ENCODE measurements at regions not wholly inside any gene's neighbourhood (a gene's known extent, or its start where the extent isn't known, plus 50 kb on each side); places are given as distances from the start of the nearest gene placed in this dataset.

DNA sequence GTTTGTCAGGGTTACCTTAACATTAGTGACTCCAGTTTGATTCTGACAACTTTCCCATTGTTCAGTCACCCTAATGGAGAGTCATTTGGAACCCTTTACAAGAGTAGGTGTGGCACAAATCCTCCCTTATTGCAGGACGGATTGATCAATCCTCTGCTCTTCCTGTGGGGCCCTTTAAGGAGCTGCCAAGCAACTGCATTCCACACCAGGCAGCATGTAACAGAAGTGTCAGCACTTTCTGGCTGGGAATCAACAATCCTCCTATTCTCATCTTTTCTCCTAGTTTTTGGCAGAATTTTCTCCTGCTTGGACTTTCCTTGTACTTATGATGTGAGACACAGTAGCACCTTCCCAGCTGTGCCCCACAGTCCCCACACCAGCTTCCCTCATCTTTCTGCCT is 177.8 kb downstream of the ST6GAL2 start:
- TF ChIP-seq, protein P1, sequence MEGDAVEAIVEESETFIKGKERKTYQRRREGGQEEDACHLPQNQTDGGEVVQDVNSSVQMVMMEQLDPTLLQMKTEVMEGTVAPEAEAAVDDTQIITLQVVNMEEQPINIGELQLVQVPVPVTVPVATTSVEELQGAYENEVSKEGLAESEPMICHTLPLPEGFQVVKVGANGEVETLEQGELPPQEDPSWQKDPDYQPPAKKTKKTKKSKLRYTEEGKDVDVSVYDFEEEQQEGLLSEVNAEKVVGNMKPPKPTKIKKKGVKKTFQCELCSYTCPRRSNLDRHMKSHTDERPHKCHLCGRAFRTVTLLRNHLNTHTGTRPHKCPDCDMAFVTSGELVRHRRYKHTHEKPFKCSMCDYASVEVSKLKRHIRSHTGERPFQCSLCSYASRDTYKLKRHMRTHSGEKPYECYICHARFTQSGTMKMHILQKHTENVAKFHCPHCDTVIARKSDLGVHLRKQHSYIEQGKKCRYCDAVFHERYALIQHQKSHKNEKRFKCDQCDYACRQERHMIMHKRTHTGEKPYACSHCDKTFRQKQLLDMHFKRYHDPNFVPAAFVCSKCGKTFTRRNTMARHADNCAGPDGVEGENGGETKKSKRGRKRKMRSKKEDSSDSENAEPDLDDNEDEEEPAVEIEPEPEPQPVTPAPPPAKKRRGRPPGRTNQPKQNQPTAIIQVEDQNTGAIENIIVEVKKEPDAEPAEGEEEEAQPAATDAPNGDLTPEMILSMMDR (IDR thresholded peaks at IDR 0.05) = no peak
- no peak for TF ChIP-seq POLR2A (IDR thresholded peaks at IDR 0.05)

Measured in right lobe of liver (tissue), 4 donors.